ENCODE measurements at regions not wholly inside any gene's neighbourhood (a gene's known extent, or its start where the extent isn't known, plus 50 kb on each side); places are given as distances from the start of the nearest gene placed in this dataset.
A peak's percentile ranks its signal among the peaks of the same experiment; 100 is the strongest.

DNA sequence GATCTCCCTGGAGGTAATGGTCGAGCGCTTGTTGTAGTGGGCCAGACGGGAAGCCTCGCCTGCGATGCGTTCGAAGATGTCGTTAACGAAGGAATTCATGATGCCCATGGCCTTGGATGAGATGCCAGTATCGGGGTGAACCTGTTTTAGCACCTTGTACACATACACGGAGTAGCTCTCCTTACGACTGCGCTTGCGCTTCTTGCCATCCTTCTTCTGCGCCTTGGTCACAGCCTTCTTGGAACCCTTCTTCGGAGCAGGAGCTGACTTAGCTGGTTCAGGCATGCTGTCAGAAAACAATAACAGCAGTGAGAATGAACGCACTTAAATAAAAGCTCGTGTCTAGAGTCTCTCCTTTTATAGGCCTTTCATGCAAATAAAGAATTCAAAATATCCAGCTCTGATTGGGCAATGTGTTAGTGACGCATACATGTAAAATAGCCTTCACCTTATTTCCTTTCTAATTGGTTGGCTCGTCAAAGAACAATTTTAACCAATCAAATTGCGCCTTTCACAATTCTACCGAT, 129.2 kb downstream of the HFE start:
- peak; percentile 96 for DNase-seq

GRCh38 chr6:26216886-26217713, 129.9 kb downstream of the HFE start:
- peak; percentile 83 for DNase-seq

- peak; percentile 35 for DNase-seq
Observed at GRCh38 chr6:26217714-26218075, 130.5 kb downstream of the HFE start.

DNA sequence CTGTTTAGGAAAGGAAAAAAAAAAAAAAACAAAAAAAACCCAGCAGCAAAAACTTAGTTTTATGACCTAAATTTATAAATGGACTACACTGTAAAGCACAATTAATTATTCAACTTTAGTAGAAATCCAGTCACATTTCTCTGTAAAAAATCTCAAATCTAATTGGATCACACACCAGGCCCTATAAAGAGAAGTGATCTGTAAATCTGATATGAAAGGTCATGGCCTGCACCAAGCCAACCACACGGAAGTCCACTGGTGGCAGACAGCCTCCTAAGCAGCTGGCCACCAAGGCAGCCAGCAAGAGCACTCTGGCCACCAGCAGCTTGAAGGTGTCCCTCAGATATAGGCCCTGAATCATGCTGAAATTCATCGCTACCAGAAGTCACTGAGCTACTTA, 131.6 kb downstream of the HFE start:
- DNase-seq, result no peak

DNA sequence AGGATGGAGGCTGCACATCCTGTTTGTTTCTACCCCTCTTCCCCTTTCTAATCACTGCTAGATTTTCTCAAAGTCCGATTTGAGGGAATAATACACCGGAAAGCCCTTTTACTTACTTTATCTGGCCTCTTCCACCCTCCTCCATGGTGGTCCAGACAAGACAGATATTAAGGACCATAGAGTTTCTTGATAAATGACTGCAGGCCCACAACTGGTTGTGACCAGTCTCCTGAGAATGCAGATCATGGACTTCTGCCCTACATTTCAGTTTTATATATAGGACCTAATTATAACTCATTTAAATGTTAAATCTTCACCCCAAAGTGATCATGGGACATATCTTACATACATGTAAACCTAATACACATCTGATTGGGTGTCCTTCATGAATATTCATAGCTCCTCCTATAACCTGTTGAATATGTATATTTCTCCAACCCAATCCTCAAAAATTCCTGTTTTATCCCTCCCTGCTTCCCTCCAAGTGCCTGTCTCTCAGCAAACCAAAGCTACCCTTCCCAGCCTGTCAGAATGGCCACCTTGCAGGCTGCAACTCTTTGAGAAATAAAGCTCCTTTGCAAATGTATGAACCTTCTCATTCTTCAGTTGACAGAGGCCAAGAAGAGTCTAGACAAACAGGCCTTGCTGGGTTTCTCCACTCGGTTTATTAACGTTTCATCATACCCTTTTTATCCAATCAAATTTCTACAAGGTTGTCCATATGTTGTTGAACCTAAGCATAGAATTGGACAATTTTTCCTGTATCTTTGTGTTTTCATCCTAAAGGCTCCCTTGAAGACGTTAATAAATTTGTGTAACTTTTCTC, 133.1 kb downstream of the HFE start:
- DNase-seq, result no peak

DNA sequence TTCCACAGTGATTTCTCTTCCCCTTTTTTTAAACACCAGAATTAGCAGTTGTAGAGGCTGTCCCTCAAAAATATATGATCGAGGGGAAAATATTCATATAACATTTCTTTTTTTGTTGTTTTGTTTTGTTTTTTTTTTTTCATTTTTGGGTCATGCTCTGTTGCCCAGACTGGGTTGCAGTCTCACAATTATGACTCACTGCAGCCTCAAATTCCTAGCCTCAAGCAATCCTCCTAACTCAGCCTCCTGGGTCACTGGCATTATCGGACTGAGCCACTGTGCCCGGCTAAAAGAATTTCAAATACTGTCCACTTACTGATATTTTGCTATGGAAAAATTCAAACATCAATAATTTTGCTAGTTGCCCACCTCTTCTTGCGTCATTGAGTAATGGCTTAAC, 134.0 kb downstream of the HFE start:
- DNase-seq, result no peak

DNA sequence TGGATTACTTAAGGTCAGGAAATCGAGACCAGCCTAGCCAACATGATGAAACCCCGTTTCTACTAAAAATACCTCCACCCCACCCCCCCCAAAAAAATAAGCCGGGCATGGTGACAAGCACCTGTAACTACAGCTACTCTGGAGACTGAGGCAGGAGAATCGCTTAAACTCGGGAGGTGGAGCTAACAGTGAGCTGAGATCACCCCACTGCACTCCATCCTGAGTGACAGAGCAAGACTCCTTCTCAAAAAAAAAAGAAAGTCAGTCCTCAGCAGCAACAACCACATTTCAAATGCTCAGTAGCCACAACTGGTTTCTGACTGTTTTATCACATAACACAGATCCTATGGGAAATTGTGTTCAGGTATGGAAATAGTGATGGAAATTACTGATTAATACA, 135.3 kb downstream of the HFE start:
- no peak for DNase-seq

DNA sequence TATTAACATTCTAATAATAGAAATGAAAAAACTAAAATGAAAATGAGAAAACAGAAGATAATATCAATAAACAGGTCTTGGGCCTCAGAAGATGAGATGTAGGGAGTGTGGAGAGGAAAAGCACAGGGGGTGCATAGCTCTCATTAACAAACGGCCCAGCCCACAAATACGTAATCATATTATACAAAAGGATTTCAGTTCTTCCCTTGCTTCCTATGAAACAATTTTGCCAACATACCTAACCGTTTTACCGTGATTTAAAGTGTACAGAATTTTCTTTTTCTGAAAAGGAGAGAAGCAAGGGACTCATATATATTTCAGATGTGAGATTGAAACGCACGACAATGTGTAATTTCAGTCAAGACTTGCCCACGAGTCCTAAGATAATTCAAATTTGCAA, 136.0 kb downstream of the HFE start:
- no peak for DNase-seq

DNA sequence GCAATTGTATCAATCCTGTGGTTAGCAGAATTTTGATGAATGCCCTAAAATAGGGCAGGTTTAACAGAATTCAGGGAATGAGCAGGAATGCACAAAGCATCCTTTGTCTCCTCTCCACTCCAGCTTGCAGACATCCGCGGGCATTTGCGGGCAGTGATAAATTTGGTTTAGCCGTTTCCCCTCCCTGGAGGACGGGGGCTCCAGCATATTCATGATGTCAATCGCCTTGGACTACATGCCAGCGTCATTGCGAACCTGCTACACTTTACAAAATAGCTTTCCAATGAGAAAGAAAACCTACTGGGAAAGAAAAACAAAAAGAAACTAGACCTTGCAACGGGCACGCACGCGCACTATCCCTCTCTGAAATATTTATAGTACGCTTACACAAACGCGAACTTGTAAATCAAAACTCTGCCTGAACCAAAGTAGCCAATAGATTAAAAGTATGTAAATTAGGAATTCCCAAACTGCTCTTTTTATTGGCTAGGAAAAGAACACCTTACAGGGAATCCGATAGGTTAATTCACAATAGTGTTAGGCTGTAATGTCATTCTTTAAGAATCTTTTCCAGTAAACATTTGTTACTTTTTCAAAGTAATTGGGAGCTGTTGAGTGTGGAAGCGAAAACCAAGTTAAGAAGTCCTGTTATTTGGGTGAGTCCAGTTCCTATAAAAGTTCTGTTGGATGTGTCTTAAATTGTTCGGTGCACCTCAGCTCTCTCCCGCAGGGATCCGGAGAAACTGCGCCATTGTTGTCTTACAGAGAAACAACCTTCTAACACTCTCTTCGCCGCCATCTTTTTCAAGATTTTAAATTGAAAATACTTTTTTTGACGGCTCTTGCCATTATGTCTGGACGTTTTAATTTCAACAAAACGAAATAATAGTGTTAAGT, 136.7 kb downstream of the HFE start:
- peak; percentile 89 for DNase-seq

- DNase-seq, result no peak
Observed at GRCh38 chr6:26224547-26224912, 137.3 kb downstream of the HFE start.

- peak; percentile 29 for DNase-seq
Observed at GRCh38 chr6:26224940-26225847, 138.0 kb downstream of the HFE start.

GRCh38 chr6:26225848-26226578, 138.8 kb downstream of the HFE start:
- no peak for DNase-seq

DNA sequence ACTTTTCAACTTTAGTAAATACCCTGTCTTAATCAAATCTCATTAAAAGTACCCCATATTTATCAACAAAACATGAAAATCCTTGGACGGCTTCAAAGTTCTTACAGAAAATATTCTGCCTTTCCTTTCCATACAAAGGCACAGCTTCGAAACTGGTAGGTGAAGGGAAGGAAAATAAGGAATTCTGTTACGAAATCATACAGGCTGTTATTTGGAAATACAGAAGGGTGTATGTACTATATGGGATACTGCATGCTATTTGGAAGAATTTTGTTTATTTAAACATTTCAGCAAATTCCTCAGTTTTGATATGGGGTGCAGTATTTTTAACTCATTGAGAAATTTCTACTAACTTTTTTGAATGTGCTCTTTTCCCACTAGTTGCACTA, 138.4 kb upstream of the BTN3A2 start:
- no peak for DNase-seq

DNA sequence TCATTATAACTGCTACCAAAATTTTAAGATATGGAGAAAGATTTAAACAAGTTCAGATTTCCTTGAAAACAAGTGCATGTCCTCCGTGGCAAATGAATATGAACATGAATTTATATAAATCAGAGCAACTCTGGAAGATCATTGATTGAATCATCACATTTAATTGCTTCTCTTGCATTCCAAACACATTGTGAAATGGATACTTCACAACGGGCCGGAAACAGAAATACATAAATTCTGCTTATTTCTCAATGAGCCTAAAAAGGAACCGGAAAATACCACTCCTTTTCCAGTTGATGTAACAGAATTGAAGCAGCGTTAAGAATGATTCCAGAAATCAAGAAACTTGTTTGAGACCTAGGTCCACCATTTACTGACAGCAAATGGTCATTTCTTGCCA, 134.6 kb upstream of the BTN3A2 start:
- peak; percentile 74 for DNase-seq

DNA sequence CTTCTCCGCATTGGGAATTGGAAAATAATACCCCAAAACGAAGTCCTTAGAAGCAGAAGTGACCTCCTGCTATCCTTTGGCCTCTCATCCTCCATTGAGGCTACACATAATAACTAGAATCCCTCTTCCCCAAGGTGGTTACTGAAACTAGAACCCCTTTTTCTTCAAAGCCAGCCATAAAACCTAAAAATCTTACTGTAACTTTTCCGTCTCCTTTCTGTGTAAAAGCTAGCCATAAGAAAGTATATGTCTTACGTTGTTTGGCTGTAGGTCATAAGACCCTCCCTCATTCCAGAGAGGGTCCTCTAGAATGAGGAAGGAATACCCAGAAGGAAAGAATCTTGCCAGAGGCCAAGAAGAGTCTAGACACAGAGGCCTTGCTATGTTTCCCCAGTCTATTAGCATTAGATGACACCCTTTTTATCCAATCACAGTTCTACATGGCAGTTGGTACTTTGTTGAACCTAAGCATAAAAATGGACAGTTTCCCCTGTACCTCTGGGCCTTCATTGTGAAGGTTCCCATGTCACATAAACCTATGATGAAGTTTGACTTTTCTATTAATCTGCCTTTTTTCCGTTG, 133.9 kb upstream of the BTN3A2 start:
- DNase-seq, result no peak

DNA sequence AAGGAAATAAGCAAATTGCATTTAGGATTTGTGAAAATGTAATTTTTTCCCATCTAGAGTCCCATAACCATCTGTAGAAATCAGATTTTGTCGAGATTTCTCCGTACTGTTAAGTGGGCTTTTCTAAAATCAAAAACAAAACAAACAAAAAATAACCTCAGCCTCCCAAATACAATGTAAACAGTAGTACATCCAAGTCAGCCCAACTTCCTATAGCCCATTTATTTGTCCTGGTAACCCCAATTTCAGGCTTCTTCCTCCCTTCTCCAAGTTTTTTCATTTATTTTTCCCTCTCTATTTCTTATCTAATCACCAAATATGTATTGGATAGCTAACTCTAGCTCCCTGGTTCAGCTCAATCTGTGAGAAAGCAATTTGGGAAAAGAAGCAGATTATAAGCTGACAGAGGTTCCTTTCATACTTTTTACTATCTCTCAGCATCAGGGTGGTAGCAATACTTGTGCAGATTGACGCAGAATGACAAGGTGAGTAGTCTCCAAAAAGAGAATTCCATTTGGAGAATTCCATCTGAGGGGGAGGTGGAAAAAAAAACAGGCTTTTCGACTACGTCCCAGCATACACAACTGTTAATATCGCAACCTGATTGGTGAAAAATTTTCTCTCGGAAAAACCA, 132.6 kb upstream of the BTN3A2 start:
- no peak for DNase-seq

DNA sequence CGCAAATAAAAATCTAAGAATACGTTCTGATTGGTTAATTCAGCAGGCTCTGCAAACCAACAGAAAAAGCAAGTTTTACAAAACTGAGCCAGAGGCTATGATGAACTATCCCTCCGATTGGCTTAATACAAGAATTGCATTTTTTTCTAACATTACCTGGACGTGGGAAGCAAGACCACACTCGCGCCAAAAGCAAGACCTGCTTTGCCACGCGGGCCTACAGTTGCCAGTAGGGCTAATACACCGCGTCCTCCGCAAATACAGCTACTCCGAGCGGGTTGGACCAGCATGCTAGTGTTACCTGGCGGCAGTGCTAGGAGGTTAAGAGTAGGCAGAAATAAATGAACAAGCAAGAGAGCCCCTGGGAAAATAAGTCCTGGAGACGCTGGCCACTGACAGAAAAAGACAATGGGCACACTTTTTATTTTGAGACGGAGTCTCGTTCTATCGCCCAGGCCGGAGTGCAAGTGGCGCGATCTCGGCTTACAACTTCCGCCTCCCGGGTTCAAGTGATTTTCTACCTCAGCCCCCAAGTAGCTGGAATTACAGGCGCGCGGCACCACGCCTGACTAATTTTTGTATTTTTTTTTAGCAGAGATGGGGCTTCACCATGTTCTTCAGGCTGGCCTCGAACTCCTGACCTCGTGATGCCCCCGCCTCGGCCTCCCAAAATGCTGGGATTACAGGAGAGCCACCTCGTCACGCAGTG, 131.9 kb upstream of the BTN3A2 start:
- DNase-seq, result no peak

DNA sequence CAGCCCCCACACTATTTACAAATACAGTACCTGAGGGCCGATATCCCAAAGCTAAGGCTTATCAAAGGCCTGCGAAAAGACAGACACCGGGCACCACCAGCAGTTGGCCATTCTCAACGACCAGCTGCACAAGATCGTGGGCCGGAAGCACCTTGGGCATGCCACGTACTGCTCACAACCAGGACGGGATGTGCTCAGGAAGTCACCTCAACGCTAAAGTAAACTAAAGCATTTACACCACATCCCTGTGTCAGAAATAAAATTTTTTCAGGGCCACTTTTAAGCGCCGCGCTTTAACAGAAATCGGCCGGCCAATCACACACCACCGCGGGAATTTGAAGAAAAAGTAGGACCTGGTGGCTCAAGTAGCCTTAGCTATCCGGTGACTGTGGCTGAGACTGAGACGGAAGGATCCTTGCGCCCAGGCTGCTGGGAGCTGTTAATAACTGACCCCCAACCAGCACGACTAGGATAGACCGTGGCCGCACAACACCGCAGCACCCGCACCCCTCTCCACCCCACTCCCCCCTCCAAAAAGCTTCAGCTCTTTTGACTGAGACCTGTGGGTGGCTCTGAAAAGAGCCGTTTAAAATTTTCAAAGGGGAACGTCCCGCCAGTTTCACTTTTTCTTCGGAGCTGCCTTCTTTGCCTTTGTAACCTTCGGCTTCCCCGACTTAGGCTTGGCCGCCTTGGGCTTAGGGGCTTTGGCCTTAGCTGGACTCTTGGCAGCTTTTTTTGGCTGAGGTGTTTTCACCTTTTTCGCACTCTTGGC, 131.2 kb upstream of the BTN3A2 start:
- peak; percentile 65 for DNase-seq

All from suppressor macrophage treated with lipopolysaccharide for 4 hours (primary cell).